ENCODE measurements at regions not wholly inside any gene's neighbourhood (a gene's known extent, or its start where the extent isn't known, plus 50 kb on each side); places are given as distances from the start of the nearest gene placed in this dataset.

- H3K4me1 Mint-ChIP-seq: no peaks in the 10 kb centered on the region
- no peaks in the 10 kb centered on the region for H3K36me3 ChIP-seq
- H3K79me2 ChIP-seq (ENCODE audit: low read depth): no peaks in the 10 kb centered on the region
- H4K20me1 ChIP-seq (ENCODE audit: low read depth): no peaks in the 10 kb centered on the region
- peaks cover 3% of the 10 kb centered on the region for H3K9me3 Mint-ChIP-seq
- H3K4me2 ChIP-seq: no peak overlapping the region
- H3K4me3 ChIP-seq: no peak overlapping the region
- H2AFZ ChIP-seq (replicated peaks): no peak overlapping the region
- no peak overlapping the region for H3K27ac Mint-ChIP-seq
- H3K27me3 ChIP-seq: no peaks in the 10 kb centered on the region
- no peaks in the 10 kb centered on the region for H3K36me3 Mint-ChIP-seq
- H3K4me1 ChIP-seq: no peaks in the 10 kb centered on the region
- no peak overlapping the region for H3K27ac ChIP-seq
- H3F3A ChIP-seq (ENCODE audit: low read depth): no peaks in the 10 kb centered on the region
- H3K9me3 ChIP-seq (ENCODE audit: low read depth): no peaks in the 10 kb centered on the region
- H3K27me3 Mint-ChIP-seq (ENCODE audit: insufficient read depth, low read depth): no peaks in the 10 kb centered on the region
- no peak overlapping the region for H3K4me3 Mint-ChIP-seq
- TF ChIP-seq, protein P1, sequence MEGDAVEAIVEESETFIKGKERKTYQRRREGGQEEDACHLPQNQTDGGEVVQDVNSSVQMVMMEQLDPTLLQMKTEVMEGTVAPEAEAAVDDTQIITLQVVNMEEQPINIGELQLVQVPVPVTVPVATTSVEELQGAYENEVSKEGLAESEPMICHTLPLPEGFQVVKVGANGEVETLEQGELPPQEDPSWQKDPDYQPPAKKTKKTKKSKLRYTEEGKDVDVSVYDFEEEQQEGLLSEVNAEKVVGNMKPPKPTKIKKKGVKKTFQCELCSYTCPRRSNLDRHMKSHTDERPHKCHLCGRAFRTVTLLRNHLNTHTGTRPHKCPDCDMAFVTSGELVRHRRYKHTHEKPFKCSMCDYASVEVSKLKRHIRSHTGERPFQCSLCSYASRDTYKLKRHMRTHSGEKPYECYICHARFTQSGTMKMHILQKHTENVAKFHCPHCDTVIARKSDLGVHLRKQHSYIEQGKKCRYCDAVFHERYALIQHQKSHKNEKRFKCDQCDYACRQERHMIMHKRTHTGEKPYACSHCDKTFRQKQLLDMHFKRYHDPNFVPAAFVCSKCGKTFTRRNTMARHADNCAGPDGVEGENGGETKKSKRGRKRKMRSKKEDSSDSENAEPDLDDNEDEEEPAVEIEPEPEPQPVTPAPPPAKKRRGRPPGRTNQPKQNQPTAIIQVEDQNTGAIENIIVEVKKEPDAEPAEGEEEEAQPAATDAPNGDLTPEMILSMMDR (IDR thresholded peaks at IDR 0.05): no peak
- TF ChIP-seq EZH2 (IDR thresholded peaks at IDR 0.05) (no peak), EZH2phosphoT487 (IDR thresholded peaks at IDR 0.05) (no peak)
- no peak for DNase-seq (ENCODE audit: low spot score)
- H3K9ac ChIP-seq: no peak overlapping the region
Observed at GRCh38 chr4:81845761-81846160, 374.1 kb upstream of the RASGEF1B start.

DNA sequence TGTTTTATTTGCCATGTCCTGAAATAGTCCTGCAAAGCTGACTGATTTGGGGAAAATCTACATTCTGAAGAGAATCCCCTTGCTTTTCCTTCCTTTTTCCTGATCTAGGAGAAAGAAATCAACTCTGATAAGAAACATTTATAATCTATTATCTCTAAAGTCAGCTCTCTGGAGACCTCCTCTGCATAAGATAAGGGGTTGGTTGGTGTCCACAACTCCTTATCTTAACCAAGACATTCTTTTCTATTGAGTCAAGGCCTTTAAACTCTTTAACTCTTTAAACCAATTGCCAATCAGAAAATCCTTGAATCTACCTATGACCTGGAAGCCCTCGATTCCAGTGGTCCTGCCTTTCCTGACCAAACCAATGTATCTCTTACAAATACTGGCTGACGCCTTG lies 373.6 kb upstream of the RASGEF1B start:
- H3K36me3 Mint-ChIP-seq: no peaks in the 10 kb centered on the region
- Histone ChIP-seq H3F3A (ENCODE audit: low read depth) (no peaks in the 10 kb centered on the region), H2AFZ (replicated peaks) (peak overlapping the region; percentile 30), H3K79me2 (ENCODE audit: low read depth) (no peaks in the 10 kb centered on the region), H3K9ac (no peak overlapping the region), H3K4me3 (no peak overlapping the region), H4K20me1 (ENCODE audit: low read depth) (no peaks in the 10 kb centered on the region), H3K36me3 (no peaks in the 10 kb centered on the region), H3K27me3 (no peaks in the 10 kb centered on the region), H3K4me2 (no peak overlapping the region), H3K9me3 (ENCODE audit: low read depth) (no peaks in the 10 kb centered on the region), H3K4me1 (no peaks in the 10 kb centered on the region), H3K27ac (no peak overlapping the region)
- no peak overlapping the region for H3K27ac Mint-ChIP-seq
- no peak for TF ChIP-seq EZH2phosphoT487 (IDR thresholded peaks at IDR 0.05)
- no peak for TF ChIP-seq EZH2 (IDR thresholded peaks at IDR 0.05)
- TF ChIP-seq, protein P1 (IDR thresholded peaks at IDR 0.05): no peak
- H3K27me3 Mint-ChIP-seq (ENCODE audit: insufficient read depth, low read depth): no peaks in the 10 kb centered on the region
- no peak overlapping the region for H3K4me3 Mint-ChIP-seq
- H3K4me1 Mint-ChIP-seq: no peaks in the 10 kb centered on the region
- DNase-seq (ENCODE audit: low spot score): no peak
- peaks cover 3% of the 10 kb centered on the region for H3K9me3 Mint-ChIP-seq

GRCh38 chr4:81844717-81845116 lies 373.0 kb upstream of the RASGEF1B start:
- Mint-ChIP-seq H3K9me3 (peaks cover 3% of the 10 kb centered on the region), H3K36me3 (no peaks in the 10 kb centered on the region), H3K4me1 (peaks cover 3% of the 10 kb centered on the region), H3K27ac (no peak overlapping the region), H3K4me3 (no peak overlapping the region), H3K27me3 (ENCODE audit: insufficient read depth, low read depth) (no peaks in the 10 kb centered on the region)
- H3K9me3 ChIP-seq (ENCODE audit: low read depth): no peaks in the 10 kb centered on the region
- H3K27me3 ChIP-seq: no peaks in the 10 kb centered on the region
- no peaks in the 10 kb centered on the region for H3K36me3 ChIP-seq
- peak overlapping the region; percentile 30 for H2AFZ ChIP-seq (replicated peaks)
- peaks cover 4% of the 10 kb centered on the region for H3K4me1 ChIP-seq
- no peaks in the 10 kb centered on the region for H3K79me2 ChIP-seq (ENCODE audit: low read depth)
- no peak overlapping the region for H3K27ac ChIP-seq
- H3K4me2 ChIP-seq: no peak overlapping the region
- TF ChIP-seq, protein P1 (IDR thresholded peaks at IDR 0.05): peak; percentile 89
- no peak for TF ChIP-seq EZH2 (IDR thresholded peaks at IDR 0.05)
- DNase-seq (ENCODE audit: low spot score): peak; percentile 84
- no peaks in the 10 kb centered on the region for H3F3A ChIP-seq (ENCODE audit: low read depth)
- H4K20me1 ChIP-seq (ENCODE audit: low read depth): no peaks in the 10 kb centered on the region
- no peak overlapping the region for H3K4me3 ChIP-seq
- H3K9ac ChIP-seq: no peak overlapping the region

Measured in neural progenitor cell (in vitro differentiated cells).